ENCODE measurements at regions not wholly inside any gene's neighbourhood (a gene's known extent, or its start where the extent isn't known, plus 50 kb on each side); places are given as distances from the start of the nearest gene placed in this dataset.

DNA sequence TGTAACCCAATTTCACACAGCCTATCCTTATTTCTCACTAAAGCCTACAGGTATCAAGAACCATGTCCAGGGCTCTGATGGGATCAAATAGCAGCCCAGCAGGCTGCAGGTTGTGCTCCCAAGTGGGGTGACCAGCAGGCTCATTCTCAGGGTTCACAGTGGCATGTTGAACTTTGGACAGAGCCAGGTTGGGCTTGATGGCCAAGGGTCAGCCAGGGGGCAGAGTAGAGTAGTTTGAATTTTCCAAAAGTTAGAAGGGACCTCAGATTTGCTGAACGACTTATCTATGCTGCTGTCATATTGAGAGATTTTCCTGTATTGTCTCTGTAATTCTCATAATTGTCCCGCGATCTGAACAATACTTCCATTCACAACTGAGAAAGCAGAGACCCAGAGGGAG, 310.8 kb upstream of the BOD1L1 start:
- no peak for DNase-seq (ENCODE audit: low read depth)

DNA sequence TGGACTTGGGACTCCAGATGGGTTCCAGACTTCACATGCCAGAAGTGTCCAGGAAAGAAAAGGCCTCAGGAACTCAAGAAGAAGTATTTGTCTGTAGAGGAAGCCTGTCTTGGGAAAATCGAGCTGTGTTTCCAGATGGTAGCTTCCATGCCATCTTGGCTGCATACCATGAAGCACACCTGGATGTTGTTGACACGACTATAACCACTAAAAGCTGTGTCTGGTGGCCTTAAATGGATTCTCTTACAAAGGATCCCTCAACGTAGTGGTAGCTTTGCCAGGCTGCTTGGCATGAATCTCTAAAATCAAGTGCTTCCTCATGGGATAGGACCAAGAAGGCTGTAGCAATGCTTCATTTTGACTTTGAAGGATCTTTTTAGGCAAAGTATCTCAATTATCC, 313.4 kb upstream of the BOD1L1 start:
- DNase-seq (ENCODE audit: low read depth): no peak

DNA sequence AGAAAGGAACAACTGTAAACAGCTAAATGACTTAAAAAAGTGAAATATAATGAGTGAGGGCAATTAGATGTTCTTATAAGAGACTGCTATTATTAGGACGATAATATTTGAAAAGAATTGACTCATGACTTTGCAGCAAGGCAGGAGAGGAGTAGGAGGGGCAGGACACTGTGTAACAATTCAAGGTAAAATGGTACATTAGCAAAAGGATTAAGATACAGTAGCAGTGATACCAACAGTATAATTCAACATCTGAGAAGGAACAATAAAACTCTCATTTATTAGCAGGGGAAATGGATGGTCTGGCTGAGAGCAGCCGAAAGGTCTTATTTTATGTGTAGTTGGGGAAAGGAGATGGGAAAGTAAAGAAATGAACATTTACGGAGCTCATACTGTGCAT, 315.5 kb upstream of the BOD1L1 start:
- DNase-seq (ENCODE audit: low read depth): no peak

DNA sequence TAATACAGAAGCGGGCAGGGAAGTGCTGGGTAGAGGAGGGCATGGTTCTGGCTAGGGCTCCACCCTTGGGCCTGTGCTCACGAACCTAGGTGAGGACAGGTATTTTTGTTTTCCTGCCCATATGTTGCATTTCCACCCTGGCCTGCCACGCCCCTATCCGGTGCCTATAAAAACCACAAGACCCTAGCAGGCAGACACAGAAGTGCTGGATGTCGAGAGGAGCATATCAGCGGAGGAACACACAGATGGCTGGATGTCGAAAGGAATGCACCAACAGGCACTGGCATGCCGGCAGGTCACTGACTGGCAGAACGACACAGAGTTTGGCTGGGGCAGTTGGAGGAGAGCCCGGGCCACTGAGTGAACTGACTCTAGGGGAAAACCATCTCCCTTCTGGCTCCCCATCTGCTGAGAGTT, 316.6 kb upstream of the BOD1L1 start:
- DNase-seq (ENCODE audit: low read depth): no peak

DNA sequence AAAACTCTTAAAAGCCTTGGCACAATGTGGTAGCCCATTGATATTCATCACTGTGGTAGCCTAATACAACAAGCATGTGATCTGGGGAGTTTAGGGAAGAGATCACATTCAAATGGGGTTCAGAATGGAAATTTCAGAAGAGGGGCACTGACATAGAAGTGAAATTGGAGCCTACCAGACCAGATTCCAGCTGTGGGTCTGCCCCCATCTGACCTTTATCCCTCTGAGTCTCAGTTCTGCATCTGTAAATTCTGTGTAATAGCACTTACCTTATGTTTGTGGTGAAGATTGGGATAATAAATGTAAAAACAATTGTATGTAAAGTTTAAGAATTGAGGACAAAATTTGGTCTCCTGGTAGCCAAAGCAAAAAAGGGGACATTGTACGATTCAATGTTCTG, 320.4 kb upstream of the BOD1L1 start:
- DNase-seq (ENCODE audit: low read depth): no peak

DNA sequence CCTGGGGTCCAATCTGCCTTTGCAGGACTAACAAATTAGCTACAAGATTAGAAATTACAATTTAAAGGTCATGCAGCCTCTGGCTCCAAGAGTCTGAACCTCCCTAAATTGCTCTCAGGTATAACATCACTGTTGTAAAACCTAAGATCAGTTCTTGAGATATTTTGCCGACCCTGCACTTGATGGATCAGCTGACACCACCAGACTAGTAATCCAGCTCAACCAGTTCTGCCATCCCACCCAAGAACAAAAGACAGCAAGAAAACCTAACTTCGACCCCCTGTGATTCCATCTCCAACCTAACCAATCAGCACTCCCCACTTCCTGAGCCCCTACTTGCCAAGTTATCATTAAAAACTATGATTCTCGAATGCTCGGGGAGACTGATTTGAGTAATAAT, 323.0 kb upstream of the BOD1L1 start:
- no peak for DNase-seq (ENCODE audit: low read depth)

DNA sequence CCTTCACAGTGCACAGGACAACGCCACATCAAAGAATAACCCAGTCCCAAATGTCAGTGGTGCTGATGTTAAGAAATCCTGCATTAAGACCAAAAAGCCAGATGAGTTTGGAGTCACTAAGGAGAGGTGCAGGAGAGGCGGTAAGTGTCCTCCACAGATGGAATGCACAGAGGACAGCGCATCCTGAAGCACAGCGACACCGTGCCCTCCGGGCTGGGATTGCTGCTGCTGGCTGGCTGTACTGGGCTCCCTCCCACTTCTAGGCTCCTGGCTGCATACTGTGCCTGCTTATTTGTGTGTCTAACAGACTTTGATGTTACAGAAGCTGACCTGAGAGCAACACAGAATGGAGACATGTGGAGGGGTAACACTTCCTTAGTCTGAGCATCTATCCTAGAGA, 325.6 kb upstream of the BOD1L1 start:
- DNase-seq (ENCODE audit: low read depth): no peak

DNA sequence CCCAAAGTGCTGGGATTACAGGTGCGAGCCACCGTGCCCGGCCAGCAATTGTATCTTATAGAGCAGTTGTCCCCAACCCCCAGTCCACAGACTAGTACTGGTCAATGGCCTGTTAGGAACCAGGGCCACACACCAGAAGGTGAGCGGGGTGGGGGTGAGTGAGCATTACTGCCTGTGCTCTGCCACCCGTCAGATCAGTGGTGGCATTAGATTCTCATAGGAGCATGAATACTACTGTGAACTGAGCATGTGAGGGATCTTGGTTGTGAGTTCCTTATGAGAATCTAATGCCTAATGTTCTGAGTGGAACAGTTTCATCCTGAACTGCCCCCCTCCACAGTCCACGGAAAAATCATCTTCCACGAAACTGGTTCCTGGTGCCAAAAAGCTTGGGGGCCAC, 328.0 kb upstream of the BOD1L1 start:
- no peak for DNase-seq (ENCODE audit: low read depth)

DNA sequence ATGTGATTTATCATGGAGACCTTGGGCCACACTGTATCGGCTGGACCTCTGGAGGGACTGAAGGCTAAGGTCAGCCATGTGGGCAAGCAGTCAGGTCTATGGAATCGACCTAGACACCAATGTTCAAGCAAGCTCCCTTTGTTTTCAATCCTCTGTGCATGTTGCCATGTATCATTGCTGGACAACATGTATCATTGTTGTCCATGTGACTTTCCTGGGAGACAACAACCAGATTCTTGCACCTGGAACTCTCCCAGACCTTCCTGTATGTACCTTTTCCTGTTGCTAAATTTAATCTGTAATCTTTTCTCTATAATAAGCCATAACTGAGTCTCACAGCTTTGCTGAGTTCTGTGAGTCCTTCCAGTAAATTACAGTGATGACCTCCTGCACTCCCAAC, 329.4 kb upstream of the BOD1L1 start:
- no peak for DNase-seq (ENCODE audit: low read depth)

DNA sequence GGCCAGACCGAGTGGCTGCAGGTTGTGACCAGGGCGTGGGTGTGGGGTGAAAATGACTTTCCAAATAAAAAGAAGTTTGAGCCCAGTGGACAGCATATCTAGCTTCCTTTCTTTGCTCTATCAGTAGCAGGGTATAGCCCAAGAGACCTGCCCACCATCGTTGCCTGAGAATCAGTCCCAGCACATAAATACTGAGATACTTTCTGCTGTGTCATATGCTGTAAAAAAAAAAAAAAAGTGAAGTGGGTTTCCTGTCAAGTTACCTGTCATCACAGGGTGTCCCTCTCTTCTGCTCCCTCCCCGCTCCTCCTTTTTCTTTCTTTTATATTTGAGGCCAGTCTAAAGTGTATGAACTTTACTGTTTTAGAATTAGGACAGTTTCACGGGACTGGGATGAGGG, 330.3 kb upstream of the BOD1L1 start:
- no peak for DNase-seq (ENCODE audit: low read depth)

DNA sequence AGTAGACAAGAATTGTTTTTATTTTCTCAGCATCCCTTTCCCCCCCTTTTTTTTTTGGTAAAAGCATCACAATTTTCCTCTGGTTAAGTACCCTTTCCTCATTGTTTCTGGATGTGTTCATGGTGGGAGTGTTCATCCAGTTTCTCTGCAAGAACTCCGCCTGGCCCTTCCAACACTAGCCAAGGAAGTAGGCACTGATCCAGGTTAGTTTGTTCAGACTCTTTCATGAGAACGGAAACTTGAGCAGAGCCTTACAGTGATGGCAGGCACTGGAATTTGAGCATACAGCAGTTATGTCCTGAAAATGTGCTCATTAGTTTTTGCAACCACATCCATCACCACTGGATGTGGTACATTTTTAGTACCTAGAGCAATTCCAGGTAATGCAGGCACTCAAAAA, 336.1 kb upstream of the BOD1L1 start:
- DNase-seq (ENCODE audit: low read depth): no peak

DNA sequence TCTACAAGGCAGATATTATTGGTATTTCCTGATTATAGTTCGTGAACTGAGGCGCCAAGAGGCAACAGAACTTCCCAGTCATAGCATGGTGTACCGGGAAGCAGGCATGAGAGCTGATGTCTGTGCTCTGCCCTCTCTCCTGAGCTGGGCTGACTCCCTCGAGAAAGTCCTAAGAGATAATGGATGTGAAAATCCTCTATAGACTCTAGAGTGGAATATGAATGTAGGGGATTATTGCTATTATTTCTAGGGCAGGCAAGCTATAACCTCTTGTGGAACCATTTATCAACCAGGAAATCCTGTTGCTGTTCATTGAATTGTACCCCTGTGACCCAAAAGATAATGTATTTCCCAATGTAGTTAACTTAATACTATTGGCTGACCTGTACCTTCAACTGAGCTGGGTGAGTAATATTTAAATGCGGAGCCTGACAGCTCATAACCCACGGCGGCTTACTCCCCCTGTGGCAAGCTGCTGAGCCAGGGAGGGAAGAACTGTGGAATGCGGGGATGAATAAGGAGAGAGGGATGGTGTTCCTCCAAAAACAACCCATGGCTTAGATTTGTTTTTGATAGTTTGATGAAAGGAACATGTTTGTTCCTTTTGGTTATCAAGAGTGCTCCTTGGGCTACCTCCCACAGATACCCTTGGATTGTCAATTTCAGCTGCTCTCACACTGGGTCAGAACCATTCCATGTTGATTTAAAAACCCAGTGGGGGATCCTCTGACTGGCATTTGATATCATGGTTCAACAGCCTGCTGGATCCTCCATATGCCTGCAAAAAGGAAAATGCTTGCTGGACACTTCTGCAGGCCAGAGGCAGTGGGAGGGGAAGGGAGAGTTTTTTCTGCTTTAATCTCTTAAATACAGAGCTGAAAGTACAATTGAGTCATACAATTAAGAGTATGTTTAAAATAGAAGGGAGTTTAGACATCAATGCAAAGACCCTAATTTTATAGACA, 339.0 kb upstream of the BOD1L1 start:
- peak; percentile 62 for DNase-seq (ENCODE audit: low read depth)

DNA sequence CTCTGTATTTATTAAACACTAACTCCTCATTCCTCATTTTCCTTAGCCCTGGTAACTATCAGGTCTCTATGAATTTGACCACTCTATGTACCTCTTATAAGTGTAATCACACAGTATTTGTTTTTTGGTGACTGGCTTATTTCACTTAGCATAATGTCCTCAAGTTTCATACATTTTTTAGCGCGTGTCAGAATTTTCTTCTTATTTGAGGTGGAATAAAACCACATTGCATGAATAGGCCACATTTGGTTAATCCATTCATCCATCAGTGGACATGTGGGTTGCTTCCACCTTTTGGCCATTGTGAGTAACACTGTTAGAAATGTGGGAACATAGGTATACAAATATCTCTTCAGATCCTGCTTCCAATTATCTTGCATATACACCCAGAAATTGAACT, 341.2 kb upstream of the BOD1L1 start:
- DNase-seq (ENCODE audit: low read depth): no peak

DNA sequence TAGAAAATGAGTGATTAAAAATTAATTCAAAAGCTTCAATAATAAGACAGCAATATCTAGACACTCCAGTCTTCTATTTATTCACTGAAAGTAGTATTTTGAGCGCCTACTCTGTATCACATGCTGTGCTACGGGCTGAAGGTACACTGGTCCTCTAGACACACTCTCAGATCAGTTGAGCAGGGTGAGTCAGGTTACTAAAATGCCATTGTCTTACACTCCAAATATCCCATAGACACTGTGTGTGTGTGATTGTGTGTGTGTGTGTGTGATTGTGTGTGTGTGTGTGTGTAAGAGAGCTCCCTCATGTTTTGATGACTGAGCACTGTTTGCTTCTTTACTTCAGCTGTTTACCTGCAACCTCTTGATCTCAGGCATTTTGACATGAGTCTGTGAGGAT, 342.8 kb upstream of the BOD1L1 start:
- no peak for DNase-seq (ENCODE audit: low read depth)

DNA sequence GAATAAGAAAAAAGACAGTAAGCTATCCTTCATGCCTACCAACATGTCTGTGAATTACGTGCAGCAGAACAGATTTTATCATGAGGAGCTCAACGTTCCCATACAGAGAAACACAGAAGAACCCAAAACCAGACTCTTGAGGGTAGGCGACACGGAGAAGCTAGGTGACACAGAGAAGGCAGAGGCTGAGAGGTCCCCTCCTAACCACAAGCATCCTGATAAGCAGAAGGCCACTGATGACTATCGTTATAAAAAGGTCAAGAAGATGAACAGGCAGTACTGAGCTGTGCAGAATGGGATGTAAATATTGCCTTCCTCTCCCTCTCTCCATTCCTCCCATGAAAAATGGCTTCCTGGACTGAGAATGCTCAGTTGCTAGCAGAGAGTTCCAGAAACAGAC, 350.2 kb upstream of the BOD1L1 start:
- no peak for DNase-seq (ENCODE audit: low read depth)

DNA sequence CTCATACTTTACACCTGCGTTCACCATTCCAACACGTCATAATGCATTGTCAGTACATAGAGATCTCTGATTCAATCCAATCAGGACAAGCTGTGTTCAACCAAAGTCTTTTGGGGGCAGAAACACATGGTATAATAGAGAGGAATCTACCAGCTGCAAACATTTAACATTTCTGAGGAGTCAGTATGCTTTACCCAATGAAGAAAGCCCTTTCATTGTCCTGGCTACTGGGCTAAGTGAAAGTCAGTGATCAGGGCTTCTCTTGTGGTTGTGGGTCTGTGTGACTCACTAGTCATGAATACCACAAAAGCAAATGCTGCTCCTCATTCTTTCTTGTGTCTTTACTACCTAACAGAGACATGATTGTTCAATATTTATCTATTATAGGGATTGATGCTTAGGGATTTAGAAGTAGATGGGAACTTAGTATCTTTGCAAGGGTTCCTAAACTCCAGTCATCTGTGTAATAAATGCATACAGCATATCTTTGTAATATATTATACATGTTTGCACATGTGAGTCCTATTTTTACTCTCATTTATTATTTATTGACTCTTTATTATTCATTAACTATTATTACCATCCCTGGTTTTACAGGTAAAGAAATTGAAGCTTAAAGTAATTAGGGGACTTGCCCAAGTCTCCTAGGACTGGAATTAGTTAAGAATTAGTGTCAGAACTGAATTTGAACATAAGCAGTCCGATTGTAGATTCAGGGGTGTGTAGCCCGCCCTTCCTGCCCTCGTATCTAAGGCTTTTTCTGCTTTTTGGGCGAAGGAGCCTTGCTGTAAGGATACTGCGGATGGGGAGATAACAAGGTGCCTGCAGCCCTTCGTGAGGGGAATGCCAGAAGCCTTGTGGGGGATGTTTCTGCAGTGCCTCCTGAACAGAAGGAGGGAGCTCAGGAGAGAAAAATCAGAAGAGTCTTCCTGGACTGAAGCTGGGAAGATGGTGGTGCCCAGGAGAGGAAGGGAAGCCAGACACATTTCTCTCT, 353.1 kb upstream of the BOD1L1 start:
- DNase-seq (ENCODE audit: low read depth): peak; percentile 47

DNA sequence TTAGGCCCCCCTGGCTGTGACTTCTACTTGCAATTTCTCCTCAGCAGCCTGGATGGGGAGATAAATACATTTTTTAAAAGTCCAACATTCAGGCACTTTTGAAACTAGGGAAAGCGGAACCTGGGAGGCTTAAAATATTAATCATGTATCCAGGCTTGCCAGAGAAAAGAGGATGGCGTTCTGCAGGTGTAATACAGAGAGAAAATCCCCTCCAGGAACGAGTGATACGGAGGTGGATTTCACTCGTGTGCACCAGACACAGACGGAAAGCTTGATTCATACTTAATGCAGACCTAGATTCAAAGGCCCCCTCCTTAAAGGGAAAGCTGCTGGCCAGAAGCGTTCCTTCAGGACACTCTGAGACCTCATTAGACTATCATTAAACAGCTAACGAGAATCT, 354.0 kb upstream of the BOD1L1 start:
- DNase-seq (ENCODE audit: low read depth): no peak

DNA sequence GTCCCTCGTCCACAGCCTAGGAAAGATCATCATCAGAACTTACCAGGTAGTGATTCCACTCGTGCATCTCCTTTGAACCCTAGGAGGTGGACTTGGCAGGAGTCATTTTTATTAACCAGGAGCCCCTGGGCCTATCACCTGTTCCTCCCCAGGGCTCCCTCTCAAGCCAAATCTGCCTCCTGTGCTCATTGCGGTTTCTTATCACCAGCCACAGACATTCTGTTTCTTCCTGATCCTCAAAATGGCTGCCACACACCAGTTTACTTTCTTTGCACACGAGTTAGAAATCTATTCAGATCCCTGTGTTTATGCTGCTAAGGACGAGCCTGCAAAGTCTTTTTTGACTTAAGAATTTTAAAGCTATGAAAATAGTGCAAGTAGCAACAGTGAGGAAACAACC, 354.5 kb upstream of the BOD1L1 start:
- no peak for DNase-seq (ENCODE audit: low read depth)

DNA sequence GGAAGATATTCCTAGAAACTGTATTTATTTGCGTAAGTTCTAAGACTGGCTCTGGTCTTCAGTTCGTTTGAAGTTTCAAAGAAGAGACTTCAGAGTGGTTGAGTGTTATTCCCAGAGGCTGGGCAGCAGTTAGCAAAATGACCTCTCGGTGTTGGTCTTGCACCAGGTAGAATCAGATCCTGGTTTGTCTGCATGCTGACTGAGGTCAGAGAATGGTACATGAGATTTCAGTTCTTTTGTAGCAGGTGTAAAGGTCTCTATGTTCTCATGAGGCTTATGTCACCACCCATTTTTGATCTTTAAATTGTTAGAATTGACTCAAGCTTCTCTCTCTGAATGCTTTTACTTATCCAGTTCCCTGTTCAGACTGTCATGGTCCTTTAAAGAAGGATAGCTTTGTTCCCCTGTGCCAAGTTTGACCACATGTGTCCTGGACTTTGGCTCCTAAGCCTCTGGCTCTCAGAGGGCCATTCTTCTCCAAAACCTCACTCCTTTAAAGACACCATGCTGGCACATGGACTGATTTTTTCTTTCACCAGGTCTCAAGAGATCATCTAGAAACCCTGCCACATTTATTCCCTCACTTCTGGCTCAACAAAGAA, 355.8 kb upstream of the BOD1L1 start:
- no peak for DNase-seq (ENCODE audit: low read depth)

DNA sequence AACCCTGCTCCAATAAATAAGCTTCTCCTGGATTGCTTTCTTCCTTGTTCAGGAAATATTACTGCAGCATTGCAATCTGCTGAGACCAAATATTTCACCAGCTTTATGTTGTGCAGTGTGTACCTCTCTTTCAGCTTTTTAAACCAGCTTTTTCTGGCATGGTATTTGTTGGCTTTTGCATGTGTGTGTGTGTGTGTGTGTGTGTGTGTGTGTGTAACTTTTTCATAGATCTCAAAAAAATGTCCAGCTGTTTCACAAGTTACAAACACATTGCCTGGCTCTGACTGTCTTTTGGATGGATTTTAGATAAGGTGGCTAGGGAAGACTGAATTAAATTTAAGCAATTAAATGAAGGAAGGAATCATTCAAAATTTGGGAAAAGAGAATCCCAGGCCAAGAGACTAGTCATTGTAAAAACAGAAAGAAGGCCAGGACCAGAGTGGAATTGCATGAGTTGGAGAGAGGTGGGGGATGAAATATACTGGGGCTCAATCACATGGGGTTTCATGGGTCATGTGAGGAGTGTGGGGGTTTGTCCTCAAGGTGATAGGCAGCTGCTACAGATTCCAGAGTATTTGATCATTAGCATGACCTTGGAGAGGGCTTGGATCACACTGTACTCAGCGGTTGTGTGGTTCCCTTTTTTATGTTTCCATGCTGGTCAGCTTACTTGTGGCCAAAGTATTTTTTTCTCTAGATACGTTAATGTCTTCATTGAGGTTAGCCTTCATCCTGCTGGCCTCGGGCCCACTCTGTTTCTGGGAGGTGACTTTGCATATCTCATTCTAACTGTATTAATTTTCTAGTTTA, 357.7 kb upstream of the BOD1L1 start:
- DNase-seq (ENCODE audit: low read depth): peak; percentile 82

DNA sequence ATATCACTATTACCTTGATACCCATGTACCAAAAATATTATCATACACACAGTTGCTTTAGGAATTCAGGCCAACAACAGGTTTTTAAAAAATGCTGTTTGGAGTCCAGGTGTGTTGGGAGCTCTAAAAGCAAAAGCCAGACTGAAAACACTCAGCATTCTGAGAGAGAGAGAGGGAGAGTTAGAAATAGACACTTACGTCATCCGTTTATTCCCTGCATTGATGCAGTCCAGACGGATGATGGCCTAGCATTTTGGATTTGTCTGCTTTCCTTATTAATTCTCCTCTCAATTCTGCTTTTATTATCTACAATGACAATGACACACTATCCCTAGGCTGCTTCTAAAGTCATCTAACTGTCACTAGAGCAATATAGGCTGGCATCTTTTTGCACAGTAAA, 358.3 kb upstream of the BOD1L1 start:
- no peak for DNase-seq (ENCODE audit: low read depth)

DNA sequence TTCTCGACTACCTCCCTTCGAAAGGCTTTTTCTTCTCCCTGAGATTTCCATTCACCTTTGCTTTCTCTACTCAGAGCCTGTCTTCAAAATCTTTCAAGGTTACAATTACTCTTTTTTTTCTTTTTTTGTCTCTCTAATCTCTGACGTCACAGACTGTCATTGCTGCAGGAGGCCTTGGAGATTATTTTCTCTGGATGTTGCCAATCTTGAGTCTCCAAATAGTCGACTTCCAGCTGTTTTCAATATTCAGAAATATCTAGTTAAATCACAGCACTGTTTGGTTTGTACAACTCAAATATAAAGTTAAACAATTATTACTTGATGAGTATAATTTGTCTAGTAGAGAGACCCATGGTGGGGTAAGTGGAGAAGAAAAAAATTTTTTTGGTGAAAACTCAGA, 359.0 kb upstream of the BOD1L1 start:
- no peak for DNase-seq (ENCODE audit: low read depth)
